KMS-11 (cell line): ENCODE measurements at regions not wholly inside any gene's neighbourhood (a gene's known extent, or its start where the extent isn't known, plus 50 kb on each side); places are given as distances from the start of the nearest gene placed in this dataset.

Source experiments
- H2AFZ ChIP-seq: fragments of 200-600 bp; sonication (generic); 2 replicates; pipeline ENCODE4 v1.6.1; 2016; ENCODE audit warnings: antibody characterized with exemption, mixed run types, low read depth
- H3K27ac ChIP-seq: fragments of 200-600 bp; sonication (generic); 2 replicates; pipeline ENCODE4 v1.6.1; 2016; ENCODE audit warnings: mild to moderate bottlenecking, mixed run types
- H3K27me3 ChIP-seq: fragments of 200-600 bp; sonication (generic); 2 replicates; pipeline ENCODE4 v1.6.1; 2017; ENCODE audit warnings: mild to moderate bottlenecking, low read depth, mixed run types, moderate library complexity; ENCODE audit not compliant: insufficient read depth
- H3K36me3 ChIP-seq: fragments of 200-600 bp; sonication (generic); 2 replicates; pipeline ENCODE4 v1.6.1; 2017; ENCODE audit warnings: mild to moderate bottlenecking, mixed run types; ENCODE audit not compliant: insufficient read depth
- H3K4me1 ChIP-seq: fragments of 200-600 bp; sonication (generic); 2 replicates; pipeline ENCODE4 v1.6.1; 2016; ENCODE audit warnings: mild to moderate bottlenecking, low read depth, mixed run types; ENCODE audit not compliant: poor library complexity, severe bottlenecking
- H3K4me2 ChIP-seq: fragments of 200-600 bp; sonication (generic); 2 replicates; pipeline ENCODE4 v1.7.0; 2016; ENCODE audit warnings: mild to moderate bottlenecking, mixed run types
- H3K4me3 ChIP-seq: fragments of 200-600 bp; sonication (generic); IDR thresholded peaks from 2 replicates; pipeline ENCODE4 v1.6.1; 2017; ENCODE audit warnings: low read depth, low read length, mixed read lengths; ENCODE audit not compliant: insufficient read depth
- H3K79me2 ChIP-seq: fragments of 200-600 bp; sonication (generic); 2 replicates; pipeline ENCODE4 v1.6.1; 2016; ENCODE audit warnings: low read depth, mixed run types; ENCODE audit not compliant: insufficient read depth
- H3K9ac ChIP-seq: fragments of 200-600 bp; sonication (generic); 2 replicates; pipeline ENCODE4 v1.6.1; 2016; ENCODE audit warnings: mild to moderate bottlenecking, mixed run types
- H4K20me1 ChIP-seq: fragments of 200-600 bp; sonication (generic); 2 replicates; pipeline ENCODE4 v1.6.1; 2016; ENCODE audit warnings: mild to moderate bottlenecking, mixed run types; ENCODE audit not compliant: insufficient read depth
- TF ChIP-seq, protein P1 (sequence below): fragments of 200-600 bp; sonication (generic); conservative IDR thresholded peaks from 2 replicates; pipeline ENCODE4 v1.6.1; 2017; ENCODE audit warnings: low read depth, mild to moderate bottlenecking, antibody characterized with exemption, low read length, moderate library complexity, mixed read lengths

DNA sequence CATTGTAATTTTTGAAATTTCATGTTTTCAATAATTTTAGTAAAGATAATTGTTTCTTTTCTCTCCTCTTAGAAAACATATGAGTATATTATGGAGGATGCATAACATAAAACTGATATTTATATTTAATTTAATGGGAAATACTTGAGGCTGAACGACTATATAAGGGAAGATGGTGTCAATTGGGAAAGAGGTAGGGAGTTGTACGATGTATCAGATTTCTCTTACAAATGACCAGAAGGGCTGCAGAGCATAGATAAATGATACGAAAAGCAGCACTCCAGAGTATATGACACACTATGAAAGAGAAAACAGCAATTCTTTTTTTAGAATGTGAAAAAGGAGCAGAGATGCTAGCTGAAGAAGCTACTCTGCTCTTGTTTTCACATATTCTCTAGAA lies 1308.0 kb upstream of the MIR17HG start:
- H3K4me2 ChIP-seq = no peak overlapping the region
- no peaks in the 10 kb centered on the region for H3K4me1 ChIP-seq
- no peaks in the 10 kb centered on the region for H3K27me3 ChIP-seq
- H3K79me2 ChIP-seq = no peaks in the 10 kb centered on the region
- H3K27ac ChIP-seq = no peak overlapping the region
- H4K20me1 ChIP-seq = no peaks in the 10 kb centered on the region
- TF ChIP-seq, protein P1, sequence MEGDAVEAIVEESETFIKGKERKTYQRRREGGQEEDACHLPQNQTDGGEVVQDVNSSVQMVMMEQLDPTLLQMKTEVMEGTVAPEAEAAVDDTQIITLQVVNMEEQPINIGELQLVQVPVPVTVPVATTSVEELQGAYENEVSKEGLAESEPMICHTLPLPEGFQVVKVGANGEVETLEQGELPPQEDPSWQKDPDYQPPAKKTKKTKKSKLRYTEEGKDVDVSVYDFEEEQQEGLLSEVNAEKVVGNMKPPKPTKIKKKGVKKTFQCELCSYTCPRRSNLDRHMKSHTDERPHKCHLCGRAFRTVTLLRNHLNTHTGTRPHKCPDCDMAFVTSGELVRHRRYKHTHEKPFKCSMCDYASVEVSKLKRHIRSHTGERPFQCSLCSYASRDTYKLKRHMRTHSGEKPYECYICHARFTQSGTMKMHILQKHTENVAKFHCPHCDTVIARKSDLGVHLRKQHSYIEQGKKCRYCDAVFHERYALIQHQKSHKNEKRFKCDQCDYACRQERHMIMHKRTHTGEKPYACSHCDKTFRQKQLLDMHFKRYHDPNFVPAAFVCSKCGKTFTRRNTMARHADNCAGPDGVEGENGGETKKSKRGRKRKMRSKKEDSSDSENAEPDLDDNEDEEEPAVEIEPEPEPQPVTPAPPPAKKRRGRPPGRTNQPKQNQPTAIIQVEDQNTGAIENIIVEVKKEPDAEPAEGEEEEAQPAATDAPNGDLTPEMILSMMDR = no peak
- H3K36me3 ChIP-seq = no peaks in the 10 kb centered on the region
- no peak overlapping the region for H2AFZ ChIP-seq
- no peak overlapping the region for H3K4me3 ChIP-seq
- no peak overlapping the region for H3K9ac ChIP-seq

DNA sequence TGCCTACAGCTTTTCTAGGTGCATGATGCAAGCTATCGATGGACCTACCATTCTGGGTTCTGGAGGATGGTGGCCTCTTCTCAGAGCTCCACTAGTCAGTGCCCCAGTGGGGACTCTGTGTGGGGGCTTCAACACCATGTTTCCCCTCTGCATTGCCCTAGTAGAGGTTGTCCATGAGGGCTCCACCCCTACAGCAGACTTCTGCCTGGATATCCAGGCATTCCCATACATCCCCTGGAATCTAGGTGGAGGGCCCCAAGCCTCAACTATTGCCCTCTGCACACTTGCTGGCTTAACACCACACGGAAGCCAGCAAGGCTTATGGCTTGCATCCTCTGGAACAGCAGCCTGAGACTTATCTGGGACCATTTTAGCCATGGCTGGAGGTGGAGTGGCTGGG lies 1299.9 kb upstream of the MIR17HG start:
- Histone ChIP-seq H3K4me2 (no peak overlapping the region), H3K4me1 (no peaks in the 10 kb centered on the region), H3K9ac (no peak overlapping the region), H2AFZ (no peak overlapping the region), H4K20me1 (no peaks in the 10 kb centered on the region), H3K79me2 (no peaks in the 10 kb centered on the region), H3K4me3 (no peak overlapping the region), H3K36me3 (no peaks in the 10 kb centered on the region), H3K27ac (no peak overlapping the region), H3K27me3 (no peaks in the 10 kb centered on the region)
- TF ChIP-seq, protein P1 = no peak

DNA sequence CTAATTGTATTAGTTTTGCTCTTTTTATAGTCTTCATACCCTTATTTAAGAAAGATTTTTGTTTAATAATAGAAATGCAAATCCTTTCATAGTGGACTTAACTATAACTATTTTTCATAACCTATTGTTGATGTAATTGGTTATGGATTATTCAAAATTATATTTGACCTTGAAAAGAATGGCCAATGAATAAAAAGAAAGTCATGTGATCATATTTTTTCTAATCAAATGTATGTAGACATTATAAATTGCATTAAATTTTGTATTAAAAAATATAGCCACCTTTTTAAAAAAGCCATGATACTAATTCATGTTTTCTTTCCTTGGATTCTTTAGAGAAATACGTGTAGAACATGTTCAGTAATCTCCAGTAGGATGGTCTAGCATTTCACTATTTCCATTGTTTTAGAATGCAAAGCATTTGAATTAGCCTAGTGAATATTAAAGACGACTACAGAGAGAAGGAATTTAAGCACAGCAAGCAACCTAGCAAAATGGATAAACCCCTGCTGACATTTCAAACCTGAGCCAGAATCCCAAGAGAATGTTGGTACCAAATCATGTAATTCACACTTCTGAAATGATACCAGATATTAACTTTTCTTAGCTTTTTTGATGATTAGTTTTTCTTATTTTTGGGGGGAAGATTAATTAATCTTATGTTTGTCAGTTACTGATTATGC lies 1297.4 kb upstream of the MIR17HG start:
- no peaks in the 10 kb centered on the region for H4K20me1 ChIP-seq
- no peaks in the 10 kb centered on the region for H3K36me3 ChIP-seq
- TF ChIP-seq, protein P1 = no peak
- H2AFZ ChIP-seq = no peak overlapping the region
- no peaks in the 10 kb centered on the region for H3K4me1 ChIP-seq
- no peak overlapping the region for H3K9ac ChIP-seq
- H3K27ac ChIP-seq = no peak overlapping the region
- H3K27me3 ChIP-seq = no peaks in the 10 kb centered on the region
- no peak overlapping the region for H3K4me2 ChIP-seq
- H3K4me3 ChIP-seq = no peak overlapping the region
- no peaks in the 10 kb centered on the region for H3K79me2 ChIP-seq

DNA sequence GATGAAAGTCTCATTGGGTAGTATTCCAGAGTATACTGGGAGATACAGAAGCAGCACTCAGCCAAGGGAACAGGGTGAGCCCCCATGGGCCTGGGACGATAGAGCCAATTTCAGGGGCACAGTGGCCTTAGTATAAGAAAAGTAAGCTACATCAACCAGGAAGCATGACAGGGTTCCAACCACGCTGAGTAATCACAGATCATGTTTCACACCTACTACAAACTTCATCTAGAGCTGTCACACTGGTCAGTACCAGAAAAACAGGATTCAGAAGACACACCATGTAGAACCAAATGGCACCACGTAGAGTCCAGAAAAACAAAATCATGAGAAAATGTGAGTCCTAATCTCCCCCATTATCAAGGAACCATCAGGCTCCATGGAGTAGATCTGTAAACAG lies 1292.4 kb upstream of the MIR17HG start:
- no peak overlapping the region for H3K9ac ChIP-seq
- H3K4me3 ChIP-seq = no peak overlapping the region
- H3K27me3 ChIP-seq = no peaks in the 10 kb centered on the region
- no peaks in the 10 kb centered on the region for H3K4me1 ChIP-seq
- no peaks in the 10 kb centered on the region for H3K36me3 ChIP-seq
- TF ChIP-seq, protein P1 = no peak
- no peaks in the 10 kb centered on the region for H4K20me1 ChIP-seq
- no peak overlapping the region for H2AFZ ChIP-seq
- no peaks in the 10 kb centered on the region for H3K79me2 ChIP-seq
- H3K4me2 ChIP-seq = no peak overlapping the region
- no peak overlapping the region for H3K27ac ChIP-seq
